ENCODE measurements at regions not wholly inside any gene's neighbourhood (a gene's known extent, or its start where the extent isn't known, plus 50 kb on each side); places are given as distances from the start of the nearest gene placed in this dataset.

DNA sequence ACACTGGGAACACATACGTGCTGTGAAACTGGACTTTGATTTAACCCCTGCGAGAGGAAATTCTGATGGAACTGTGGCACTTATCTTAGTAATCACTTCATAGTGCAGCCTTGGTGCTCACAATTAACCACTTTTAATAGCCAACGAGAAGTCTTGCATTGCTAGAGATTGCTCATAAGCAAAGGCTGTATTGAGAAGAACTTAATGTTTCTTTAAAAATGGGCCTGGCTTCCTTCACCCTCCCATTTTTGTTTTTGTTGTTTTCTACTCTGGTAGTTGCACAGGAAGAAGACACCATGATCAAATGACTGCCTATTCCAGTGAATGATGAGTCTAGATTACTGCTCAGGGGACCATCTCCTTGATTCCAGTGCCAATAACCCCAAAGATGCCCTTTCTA lies 52.5 kb upstream of the NKAP start:
- TF ChIP-seq, protein P1, sequence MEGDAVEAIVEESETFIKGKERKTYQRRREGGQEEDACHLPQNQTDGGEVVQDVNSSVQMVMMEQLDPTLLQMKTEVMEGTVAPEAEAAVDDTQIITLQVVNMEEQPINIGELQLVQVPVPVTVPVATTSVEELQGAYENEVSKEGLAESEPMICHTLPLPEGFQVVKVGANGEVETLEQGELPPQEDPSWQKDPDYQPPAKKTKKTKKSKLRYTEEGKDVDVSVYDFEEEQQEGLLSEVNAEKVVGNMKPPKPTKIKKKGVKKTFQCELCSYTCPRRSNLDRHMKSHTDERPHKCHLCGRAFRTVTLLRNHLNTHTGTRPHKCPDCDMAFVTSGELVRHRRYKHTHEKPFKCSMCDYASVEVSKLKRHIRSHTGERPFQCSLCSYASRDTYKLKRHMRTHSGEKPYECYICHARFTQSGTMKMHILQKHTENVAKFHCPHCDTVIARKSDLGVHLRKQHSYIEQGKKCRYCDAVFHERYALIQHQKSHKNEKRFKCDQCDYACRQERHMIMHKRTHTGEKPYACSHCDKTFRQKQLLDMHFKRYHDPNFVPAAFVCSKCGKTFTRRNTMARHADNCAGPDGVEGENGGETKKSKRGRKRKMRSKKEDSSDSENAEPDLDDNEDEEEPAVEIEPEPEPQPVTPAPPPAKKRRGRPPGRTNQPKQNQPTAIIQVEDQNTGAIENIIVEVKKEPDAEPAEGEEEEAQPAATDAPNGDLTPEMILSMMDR (IDR thresholded peaks at IDR 0.05): no peak
- H3K4me1 ChIP-seq (ENCODE audit: control insufficient read depth in 1 of 2, insufficient read depth in 2 of 2, low read length in 2 of 2): peaks cover 17 to 20% of the 10 kb centered on the region in 2 donors
- peaks cover 0 to 6% of the 10 kb centered on the region in 2 donors for H3K9me3 ChIP-seq (replicated peaks in 1 of 2; ENCODE audit: control insufficient read depth in 1 of 2, insufficient read depth in 1 of 2, low read length in 2 of 2)
- intact Hi-C loops (cut with micrococcal nuclease): no loop called here
- no peaks in the 10 kb centered on the region for H3K79me2 ChIP-seq (ENCODE audit: insufficient read depth, low read length)
- H3K4me2 ChIP-seq (replicated peaks; ENCODE audit: extremely low read depth, low read length, poor library complexity, severe bottlenecking): no peak overlapping the region
- H3K4me3 Mint-ChIP-seq: peak overlapping the region in 1 of 2 donors; percentile 51
- H3K4me1 Mint-ChIP-seq: peaks cover 26% of the 10 kb centered on the region
- H2AFZ ChIP-seq (ENCODE audit: insufficient read depth, low read depth, low read length, poor library complexity, severe bottlenecking): no peak overlapping the region
- no peaks in the 10 kb centered on the region for H3K36me3 ChIP-seq (replicated peaks in 1 of 2; ENCODE audit: control insufficient read depth in 1 of 2, insufficient read depth in 2 of 2, low read length in 2 of 2)
- H3K36me3 Mint-ChIP-seq: peaks cover 1 to 4% of the 10 kb centered on the region in 2 donors
- H3K4me3 ChIP-seq (replicated peaks in 1 of 3; ENCODE audit: low read depth in 2 of 3, low read length in 3 of 3): no peak overlapping the region
- no peak for DNase-seq
- no peak overlapping the region for H3K27ac ChIP-seq (ENCODE audit: low read depth in 1 of 2, low read length in 2 of 2)
- H3K27me3 Mint-ChIP-seq (ENCODE audit: low read depth in 3 of 3): peaks cover 84 to 98% (median 98%) of the 10 kb centered on the region in 3 donors
- peaks cover 76 to 100% of the 10 kb centered on the region in 2 donors for H3K27me3 ChIP-seq (ENCODE audit: control insufficient read depth in 2 of 2, insufficient read depth in 2 of 2, low read length in 2 of 2)
- no peaks in the 10 kb centered on the region for H4K20me1 ChIP-seq (ENCODE audit: insufficient read depth, low read length)
- WGBS (ENCODE audit: insufficient coverage): no CpG with 5 or more reads among the region's 3 CpGs
- H3K27ac Mint-ChIP-seq: no peak overlapping the region
- H3K9me3 Mint-ChIP-seq: peaks cover 0 to 26% (median 9%) of the 10 kb centered on the region in 7 donors
- no peak overlapping the region for H3K9ac ChIP-seq (ENCODE audit: insufficient read depth, low read length, poor library complexity, severe bottlenecking)

All from CD14-positive monocyte (primary cell).